Lung (tissue), 12 donors: ENCODE measurements at regions not wholly inside any gene's neighbourhood (a gene's known extent, or its start where the extent isn't known, plus 50 kb on each side); places are given as distances from the start of the nearest gene placed in this dataset. TPM values are rescaled to one million over a fixed set of nuclear protein-coding genes. Genes with fewer than 3 reads are reported as not detected.

Source experiments
- ATAC-seq: fragments of 200-7000 bp; cut with Tn5 transposase; one replicate; pipeline ENCODE4 v1.9.1; 2020; ENCODE audit warnings: moderate number of reproducible peaks; ENCODE audit not compliant: insufficient read depth, low FRiP score
- DNase-seq, 3 donors: peaks; one replicate each; pipeline ENCODE4 v3.0.0-alpha.2; 2013 to 2017
- H3K27ac ChIP-seq, 2 donors: one replicate each; pipeline ENCODE4 v1.5.1; 2013; ENCODE audit warnings: mild to moderate bottlenecking in 2 of 2, moderate library complexity in 2 of 2, control low read depth in 1 of 2, inconsistent platforms in 1 of 2, low read depth in 1 of 2, low read length in 1 of 2
- H3K27me3 ChIP-seq, 3 donors: one replicate each; pipeline ENCODE4 v1.5.1; 2013; ENCODE audit warnings: low read length in 2 of 3; ENCODE audit not compliant: control insufficient read depth in 3 of 3, insufficient read depth in 3 of 3
- H3K36me3 ChIP-seq, 4 donors: one replicate each; pipeline ENCODE4 v1.5.1; 2013; ENCODE audit warnings: low read length in 4 of 4, mild to moderate bottlenecking in 1 of 4, moderate library complexity in 1 of 4; ENCODE audit not compliant: control insufficient read depth in 4 of 4, insufficient read depth in 4 of 4
- H3K4me1 ChIP-seq, 5 donors: one replicate each; pipeline ENCODE4 v1.5.1; 2013; ENCODE audit warnings: low read length in 5 of 5, mild to moderate bottlenecking in 2 of 5, moderate library complexity in 1 of 5; ENCODE audit not compliant: control insufficient read depth in 5 of 5, insufficient read depth in 5 of 5
- H3K4me3 ChIP-seq: one replicate; pipeline ENCODE4 v1.5.1; 2013; ENCODE audit warnings: mild to moderate bottlenecking, control low read depth, moderate library complexity
- H3K9ac ChIP-seq, 2 donors: one replicate each; pipeline ENCODE4 v1.5.1; 2013; ENCODE audit warnings: low read length in 2 of 2, control low read depth in 1 of 2; ENCODE audit not compliant: insufficient read depth in 1 of 2
- H3K9me3 ChIP-seq, 4 donors: one replicate each; pipeline ENCODE4 v1.5.1; 2013; ENCODE audit warnings: low read length in 3 of 4, mild to moderate bottlenecking in 1 of 4, moderate library complexity in 1 of 4; ENCODE audit not compliant: control insufficient read depth in 4 of 4, insufficient read depth in 3 of 4
- CTCF ChIP-seq: IDR thresholded peaks from 2 replicates; pipeline ENCODE4 v1.5.1; 2012; ENCODE audit warnings: mild to moderate bottlenecking; ENCODE audit errors: control extremely low read depth, extremely low read depth
- WGBS, 2 donors: extraction: QIAGEN DNeasy Blood & Tissue Kit; methylation state at CpG; one replicate each; pipeline ENCODE4 v1.1.7; 2013; 5-methylcytosine and 5-hydroxymethylcytosine counted together
- small RNA-seq: library from RNA; depleted of rRNA; stranded (forward); fragments of <200 nt; gene quantifications from one replicate; pipeline ENCODE3, GENCODE V24; 2014; ENCODE audit warnings: low replicate concordance
- donor health status: control.
- donor health status: control.
- donor health status: Bipolar disorder and iron deficiency.
- donor health status: healthy.
- donor health status: DM: yes; HTN: yes; CAD: no.

- ATAC-seq (no peak), DNase-seq (no peak)
- no peaks in the 10 kb centered on the region for H3K9me3 ChIP-seq
- no peak overlapping the region for H3K9ac ChIP-seq
- H3K4me3 ChIP-seq = no peak overlapping the region
- WGBS, 2 donors = 26 to 30% methylated on average over 4 of the region's 4 CpGs
- no peaks in the 10 kb centered on the region for H3K36me3 ChIP-seq
- H3K27me3 ChIP-seq = peaks cover 0 to 4% (median 0%) of the 10 kb centered on the region in 3 donors
- H3K4me1 ChIP-seq = no peaks in the 10 kb centered on the region
- no peak for TF ChIP-seq CTCF
- H3K27ac ChIP-seq = no peak overlapping the region
Measured at GRCh38 chr5:174790906-174791305, 66.5 kb downstream of the MSX2 start.

- no peak overlapping the region for H3K27ac ChIP-seq
- no peak for TF ChIP-seq CTCF
- H3K36me3 ChIP-seq = no peaks in the 10 kb centered on the region
- no peak overlapping the region for H3K4me3 ChIP-seq
- no peaks in the 10 kb centered on the region for H3K9me3 ChIP-seq
- DNase-seq (no peak), ATAC-seq (no peak)
- 90 to 91% methylated on average over 4 of the region's 4 CpGs for WGBS, 2 donors
- no peak overlapping the region for H3K9ac ChIP-seq
- peaks cover 0 to 4% (median 0%) of the 10 kb centered on the region in 3 donors for H3K27me3 ChIP-seq
- no peaks in the 10 kb centered on the region for H3K4me1 ChIP-seq
Measured at GRCh38 chr5:174789596-174789995, 65.2 kb downstream of the MSX2 start.

GRCh38 chr5:174785120-174785680, 60.8 kb downstream of the MSX2 start:
- ATAC-seq = no peak
- no peak for TF ChIP-seq CTCF
- H3K9me3 ChIP-seq = peaks cover 0 to 4% (median under 1%) of the 10 kb centered on the region in 4 donors
- 85 to 88% methylated on average over 5 of the region's 5 CpGs for WGBS, 2 donors
- no peak overlapping the region for H3K27ac ChIP-seq
- no peaks in the 10 kb centered on the region for H3K27me3 ChIP-seq
- H3K4me1 ChIP-seq = no peaks in the 10 kb centered on the region
- H3K36me3 ChIP-seq = no peaks in the 10 kb centered on the region
- no peak overlapping the region for H3K9ac ChIP-seq
- H3K4me3 ChIP-seq = no peak overlapping the region
- DNase-seq = no peak

Small RNA genes in the stretch of these regions (small RNA-seq; reads per million reads assigned to genes)
- not detected for gene AC008413.1
